MM.1S (cell line): ENCODE measurements at regions not wholly inside any gene's neighbourhood (a gene's known extent, or its start where the extent isn't known, plus 50 kb on each side); places are given as distances from the start of the nearest gene placed in this dataset.

Experiments used
- DNase-seq: peaks from one replicate; pipeline ENCODE4 v3.0.0-alpha.2; 2015
- H2AFZ ChIP-seq: fragments of 300-600 bp; sonication (generic); 2 replicates; pipeline ENCODE4 v1.6.0; 2016; ENCODE audit warnings: antibody characterized with exemption, low read length
- H3F3A ChIP-seq: fragments of 300-600 bp; sonication (generic); 2 replicates; pipeline ENCODE4 v1.6.1; 2016; ENCODE audit warnings: mild to moderate bottlenecking, antibody characterized with exemption, low read length, moderate library complexity, mixed read lengths; ENCODE audit not compliant: insufficient read depth
- H3K27ac ChIP-seq: fragments of 300-600 bp; sonication (generic); 2 replicates; pipeline ENCODE4 v1.5.1; 2016; ENCODE audit warnings: mild to moderate bottlenecking, low read length
- H3K27me3 ChIP-seq: fragments of 300-600 bp; sonication (generic); replicated peaks from 2 replicates; pipeline ENCODE4 v1.6.0; 2016; ENCODE audit warnings: low read length; ENCODE audit not compliant: insufficient read depth
- H3K36me3 ChIP-seq: fragments of 300-600 bp; sonication (generic); replicated peaks from 2 replicates; pipeline ENCODE4 v1.6.1; 2016; ENCODE audit warnings: mild to moderate bottlenecking, low read length, mixed read lengths; ENCODE audit not compliant: insufficient read depth
- H3K4me1 ChIP-seq: fragments of 300-600 bp; sonication (generic); 2 replicates; pipeline ENCODE4 v1.6.1; 2016; ENCODE audit warnings: low read length, mixed read lengths
- H3K4me2 ChIP-seq: fragments of 300-600 bp; sonication (generic); 2 replicates; pipeline ENCODE4 v1.6.0; 2016; ENCODE audit warnings: low read depth, low read length
- H3K4me3 ChIP-seq: fragments of 300-600 bp; sonication (generic); 2 replicates; pipeline ENCODE4 v1.5.1; 2016; ENCODE audit warnings: low read length, mixed read lengths
- H3K79me2 ChIP-seq: fragments of 300-600 bp; sonication (generic); 2 replicates; pipeline ENCODE4 v1.6.1; 2016; ENCODE audit warnings: mixed run types, low read length, mixed read lengths
- H3K9ac ChIP-seq: fragments of 300-600 bp; sonication (generic); 2 replicates; pipeline ENCODE4 v1.6.1; 2016; ENCODE audit warnings: low read length, mixed read lengths
- H3K9me2 ChIP-seq: fragments of 300-600 bp; sonication (generic); replicated peaks from 2 replicates; pipeline ENCODE4 v1.6.1; 2016; ENCODE audit warnings: mild to moderate bottlenecking, low read length, mixed read lengths; ENCODE audit not compliant: insufficient read depth
- H3K9me3 ChIP-seq: fragments of 300-600 bp; sonication (generic); replicated peaks from 2 replicates; pipeline ENCODE4 v1.6.1; 2016; ENCODE audit warnings: mild to moderate bottlenecking, low read length, mixed read lengths; ENCODE audit not compliant: insufficient read depth
- H4K20me1 ChIP-seq: fragments of 300-600 bp; sonication (generic); 2 replicates; pipeline ENCODE4 v1.6.1; 2016; ENCODE audit warnings: mild to moderate bottlenecking, low read length, moderate library complexity, mixed read lengths; ENCODE audit not compliant: insufficient read depth
- EZH2 ChIP-seq: fragments of 300-600 bp; sonication (generic); optimal IDR thresholded peaks from 2 replicates; pipeline ENCODE3; 2017; ENCODE audit warnings: low read depth, mild to moderate bottlenecking, antibody characterized with exemption, low read length, mixed read lengths
- EZH2phosphoT487 ChIP-seq: fragments of 300-600 bp; sonication (generic); IDR thresholded peaks from 2 replicates; pipeline ENCODE4 v1.6.1; 2018; ENCODE audit warnings: antibody characterized with exemption, low read length
- TF ChIP-seq, protein P1 (sequence below): fragments of 300-600 bp; sonication (generic); IDR thresholded peaks from 2 replicates; pipeline ENCODE4 v1.5.1; 2016; ENCODE audit warnings: antibody characterized with exemption, low read length, mixed read lengths

DNA sequence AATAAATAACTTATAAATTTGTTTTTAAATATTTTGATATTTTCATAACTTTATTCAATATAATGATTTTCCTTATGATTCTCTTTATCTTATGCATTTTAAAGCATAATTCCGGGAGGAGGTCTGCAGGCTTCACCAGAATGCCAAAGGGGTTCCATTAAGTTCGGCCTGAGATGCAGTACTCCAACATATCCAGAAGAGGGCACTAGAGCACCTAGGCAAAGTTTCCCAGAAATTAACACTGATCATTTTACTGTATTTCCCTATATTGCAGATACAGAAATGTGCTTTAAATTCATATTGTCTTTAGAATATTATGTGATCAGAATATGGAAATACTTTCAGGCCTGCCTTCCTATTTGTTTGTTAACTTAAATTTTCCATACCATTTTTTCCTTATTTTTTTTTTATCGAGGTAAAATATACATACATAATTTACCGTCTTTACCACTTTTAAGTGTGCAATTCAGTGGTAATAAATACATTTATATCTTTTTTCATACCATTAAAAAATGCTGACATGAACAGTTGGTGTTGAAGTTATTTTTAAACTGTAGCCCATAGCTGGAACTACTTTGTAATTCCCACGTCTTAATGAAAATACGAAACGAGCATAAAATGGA lies 58.9 kb upstream of the TM9SF2 start:
- Histone ChIP-seq H3K9me3 (no peaks in the 10 kb centered on the region), H3K4me2 (no peak overlapping the region), H3K4me3 (no peak overlapping the region), H2AFZ (no peak overlapping the region), H3K9me2 (no peaks in the 10 kb centered on the region), H3F3A (no peaks in the 10 kb centered on the region), H4K20me1 (no peaks in the 10 kb centered on the region), H3K79me2 (no peaks in the 10 kb centered on the region), H3K9ac (no peak overlapping the region), H3K27me3 (peaks cover 35% of the 10 kb centered on the region), H3K4me1 (no peaks in the 10 kb centered on the region), H3K36me3 (no peaks in the 10 kb centered on the region), H3K27ac (no peak overlapping the region)
- peak; percentile 47 for DNase-seq
- no peak for TF ChIP-seq EZH2
- TF ChIP-seq, protein P1, sequence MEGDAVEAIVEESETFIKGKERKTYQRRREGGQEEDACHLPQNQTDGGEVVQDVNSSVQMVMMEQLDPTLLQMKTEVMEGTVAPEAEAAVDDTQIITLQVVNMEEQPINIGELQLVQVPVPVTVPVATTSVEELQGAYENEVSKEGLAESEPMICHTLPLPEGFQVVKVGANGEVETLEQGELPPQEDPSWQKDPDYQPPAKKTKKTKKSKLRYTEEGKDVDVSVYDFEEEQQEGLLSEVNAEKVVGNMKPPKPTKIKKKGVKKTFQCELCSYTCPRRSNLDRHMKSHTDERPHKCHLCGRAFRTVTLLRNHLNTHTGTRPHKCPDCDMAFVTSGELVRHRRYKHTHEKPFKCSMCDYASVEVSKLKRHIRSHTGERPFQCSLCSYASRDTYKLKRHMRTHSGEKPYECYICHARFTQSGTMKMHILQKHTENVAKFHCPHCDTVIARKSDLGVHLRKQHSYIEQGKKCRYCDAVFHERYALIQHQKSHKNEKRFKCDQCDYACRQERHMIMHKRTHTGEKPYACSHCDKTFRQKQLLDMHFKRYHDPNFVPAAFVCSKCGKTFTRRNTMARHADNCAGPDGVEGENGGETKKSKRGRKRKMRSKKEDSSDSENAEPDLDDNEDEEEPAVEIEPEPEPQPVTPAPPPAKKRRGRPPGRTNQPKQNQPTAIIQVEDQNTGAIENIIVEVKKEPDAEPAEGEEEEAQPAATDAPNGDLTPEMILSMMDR, result peak; percentile 81

DNA sequence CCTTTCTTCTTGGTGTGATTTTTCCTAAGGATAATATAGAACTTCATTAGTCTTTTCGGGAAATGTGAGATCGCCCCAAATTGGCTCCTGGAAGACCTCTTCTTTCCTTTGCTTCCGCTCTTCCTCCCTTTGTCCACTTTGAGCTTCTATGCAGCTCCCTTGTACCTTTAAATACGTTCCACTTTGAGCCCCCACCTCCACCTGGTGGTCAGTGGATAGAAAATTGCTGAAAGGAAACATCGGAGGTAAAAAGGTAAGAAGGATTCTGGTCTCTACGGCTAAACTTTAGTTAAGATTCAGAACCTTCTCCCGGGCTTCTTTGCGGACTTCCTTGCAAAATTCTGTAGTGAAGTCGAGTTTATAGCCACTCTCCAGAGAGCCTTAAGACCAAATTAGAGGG lies 55.0 kb upstream of the TM9SF2 start:
- Histone ChIP-seq H3K27me3 (no peaks in the 10 kb centered on the region), H3K27ac (no peak overlapping the region), H3F3A (no peaks in the 10 kb centered on the region), H2AFZ (no peak overlapping the region), H3K4me1 (no peaks in the 10 kb centered on the region), H3K9me3 (no peaks in the 10 kb centered on the region), H3K79me2 (no peaks in the 10 kb centered on the region), H3K4me3 (no peak overlapping the region), H3K9me2 (no peaks in the 10 kb centered on the region), H3K9ac (no peak overlapping the region), H3K4me2 (no peak overlapping the region), H4K20me1 (no peaks in the 10 kb centered on the region), H3K36me3 (no peaks in the 10 kb centered on the region)
- no peak for DNase-seq
- TF ChIP-seq, protein P1, result no peak; the same call in 1 of the 2 replicates
- TF ChIP-seq EZH2 (no peak), EZH2phosphoT487 (no peak)

DNA sequence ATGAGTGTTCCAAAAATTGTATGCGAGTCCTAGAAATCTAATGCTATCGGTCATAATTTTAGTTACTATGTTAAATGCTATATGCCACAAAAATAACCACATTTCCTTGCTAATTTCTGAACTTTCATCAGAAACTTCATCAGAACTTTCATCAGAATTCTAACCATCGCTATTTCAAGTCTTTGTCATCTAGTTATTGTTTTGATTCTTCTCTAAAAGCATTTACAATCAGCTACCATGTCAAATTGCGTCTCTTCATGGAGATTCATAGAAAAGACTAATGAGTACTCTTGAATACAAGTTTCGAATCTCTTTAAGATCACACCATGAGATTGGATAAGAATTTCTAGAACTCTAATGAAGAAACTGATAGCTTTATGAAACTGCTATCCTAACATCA lies 52.7 kb upstream of the TM9SF2 start:
- Histone ChIP-seq H3K4me1 (no peaks in the 10 kb centered on the region), H3K4me2 (no peak overlapping the region), H3K27ac (no peak overlapping the region), H3K4me3 (no peak overlapping the region), H3F3A (no peaks in the 10 kb centered on the region), H2AFZ (no peak overlapping the region), H4K20me1 (no peaks in the 10 kb centered on the region), H3K27me3 (no peaks in the 10 kb centered on the region), H3K9me2 (no peaks in the 10 kb centered on the region), H3K9me3 (no peaks in the 10 kb centered on the region), H3K79me2 (no peaks in the 10 kb centered on the region), H3K36me3 (no peaks in the 10 kb centered on the region), H3K9ac (no peak overlapping the region)
- no peak for DNase-seq
- TF ChIP-seq EZH2 (no peak), EZH2phosphoT487 (no peak)
- TF ChIP-seq, protein P1, result no peak
